ENCODE measurements at regions not wholly inside any gene's neighbourhood (a gene's known extent, or its start where the extent isn't known, plus 50 kb on each side); places are given as distances from the start of the nearest gene placed in this dataset.
"Not testable (repeated sequence)": the region's sequence is repeated elsewhere in the genome, so short reads cannot be mapped to it uniquely, and the experiment has no call there.

- no peak for DNase-seq (ENCODE audit: low read depth)
Measured at GRCh38 chr3:180414157-180414556, 187.8 kb upstream of the TTC14 start.

GRCh38 chr3:180416111-180416594 lies 185.8 kb upstream of the TTC14 start:
- no peak overlapping the region for H3K4me3 ChIP-seq (ENCODE audit: low read depth, low read length)
- DNase-seq (ENCODE audit: low read depth): no peak
- TF ChIP-seq CTCF (conservative IDR thresholded peaks at IDR 0.05; ENCODE audit: low read depth, low read length): no peak

More at GRCh38 chr3:180414157-180414556, 187.8 kb upstream of the TTC14 start:
- no peak overlapping the region for H3K4me3 ChIP-seq (ENCODE audit: low read depth, low read length)
- no peak for TF ChIP-seq CTCF (conservative IDR thresholded peaks at IDR 0.05; ENCODE audit: low read depth, low read length)

GRCh38 chr3:180417241-180417640 lies 184.7 kb upstream of the TTC14 start:
- H3K4me3 ChIP-seq (ENCODE audit: low read depth, low read length): no peak overlapping the region
- no peak for TF ChIP-seq CTCF (conservative IDR thresholded peaks at IDR 0.05; ENCODE audit: low read depth, low read length)
- DNase-seq (ENCODE audit: low read depth): peak; percentile 15

- H3K4me3 ChIP-seq (ENCODE audit: low read depth, low read length): no peak overlapping the region
- DNase-seq (ENCODE audit: low read depth): peak; percentile 43
- no peak for TF ChIP-seq CTCF (conservative IDR thresholded peaks at IDR 0.05; ENCODE audit: low read depth, low read length)
Measured at GRCh38 chr3:180420016-180420415, 181.9 kb upstream of the TTC14 start.

GRCh38 chr3:180420804-180421203 lies 181.2 kb upstream of the TTC14 start:
- no peak for TF ChIP-seq CTCF (conservative IDR thresholded peaks at IDR 0.05; ENCODE audit: low read depth, low read length)
- no peak overlapping the region for H3K4me3 ChIP-seq (ENCODE audit: low read depth, low read length)
- DNase-seq (ENCODE audit: low read depth): peak; percentile 22

GRCh38 chr3:180421221-180421620 lies 180.7 kb upstream of the TTC14 start:
- no peak overlapping the region for H3K4me3 ChIP-seq (ENCODE audit: low read depth, low read length)
- no peak for TF ChIP-seq CTCF (conservative IDR thresholded peaks at IDR 0.05; ENCODE audit: low read depth, low read length)
- DNase-seq (ENCODE audit: low read depth): peak; percentile 31

GRCh38 chr3:180421721-180422120 lies 180.2 kb upstream of the TTC14 start:
- TF ChIP-seq CTCF (conservative IDR thresholded peaks at IDR 0.05; ENCODE audit: low read depth, low read length): no peak
- DNase-seq (ENCODE audit: low read depth): peak; percentile 33
- H3K4me3 ChIP-seq (ENCODE audit: low read depth, low read length): no peak overlapping the region

GRCh38 chr3:180424305-180424704 lies 177.7 kb upstream of the TTC14 start:
- DNase-seq (ENCODE audit: low read depth): not testable (repeated sequence)

More at GRCh38 chr3:180424305-180424704, 177.7 kb upstream of the TTC14 start:
- H3K4me3 ChIP-seq (ENCODE audit: low read depth, low read length): not testable (repeated sequence)
